ENCODE measurements at regions not wholly inside any gene's neighbourhood (a gene's known extent, or its start where the extent isn't known, plus 50 kb on each side); places are given as distances from the start of the nearest gene placed in this dataset.

DNA sequence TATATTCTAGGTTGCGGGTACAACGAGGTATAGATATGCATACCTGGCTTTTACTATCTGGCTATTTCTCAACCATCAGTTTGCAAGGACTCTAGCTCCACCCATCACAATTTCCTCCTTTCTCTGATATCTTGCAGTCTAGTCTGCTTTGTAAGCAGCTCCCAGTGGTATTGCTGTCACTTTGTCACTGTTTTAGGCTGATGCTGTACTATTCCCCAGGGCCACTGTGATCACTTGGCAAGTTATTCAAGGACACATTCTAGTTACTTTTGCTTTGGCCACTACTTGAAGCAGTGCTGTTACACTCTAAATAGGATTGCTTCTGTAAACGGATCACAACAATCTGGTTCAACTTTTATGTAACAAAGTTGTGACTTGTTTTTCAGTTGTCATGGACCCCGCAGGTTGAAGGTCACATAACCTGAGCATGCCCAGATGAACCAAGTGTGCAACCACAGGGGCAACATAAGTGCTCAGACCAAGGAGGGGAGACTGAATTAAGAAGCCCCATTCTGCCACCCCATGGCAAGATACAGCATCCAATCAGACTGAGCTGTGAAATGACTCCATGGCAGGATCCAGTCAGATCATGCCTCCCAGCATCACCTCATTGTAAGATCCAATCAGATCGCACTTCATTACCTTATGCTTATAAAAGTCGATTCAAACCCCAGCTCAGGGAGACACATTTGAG lies 588.4 kb upstream of the CITED2 start:
- Histone ChIP-seq H2BK15ac (replicated peaks; ENCODE audit: low read depth) (no peak overlapping the region), H4K5ac (ENCODE audit: low read length) (no peak overlapping the region), H2BK5ac (ENCODE audit: low read length) (no peak overlapping the region), H3K9ac (ENCODE audit: low read length) (no peak overlapping the region), H3K79me1 (ENCODE audit: low read length) (no peaks in the 10 kb centered on the region), H3K18ac (ENCODE audit: low read length) (no peak overlapping the region), H3K56ac (ENCODE audit: low read length) (no peak overlapping the region), H3K4me1 (ENCODE audit: control insufficient read depth, low read depth, low read length) (no peaks in the 10 kb centered on the region), H3K36me3 (ENCODE audit: control insufficient read depth, insufficient read depth, low read length) (no peaks in the 10 kb centered on the region), H3K27ac (ENCODE audit: low read depth, low read length) (no peak overlapping the region), H2BK120ac (ENCODE audit: low read depth, low read length) (no peak overlapping the region), H3K79me2 (ENCODE audit: control insufficient read depth, insufficient read depth, low read length) (no peaks in the 10 kb centered on the region), H3K27me3 (ENCODE audit: insufficient read depth, low read length, poor library complexity) (no peaks in the 10 kb centered on the region), H4K8ac (ENCODE audit: low read depth, low read length) (no peak overlapping the region), H3K4ac (ENCODE audit: low read depth, low read length) (no peak overlapping the region), H3K4me2 (ENCODE audit: low read length) (no peak overlapping the region), H2AK5ac (ENCODE audit: low read length) (no peak overlapping the region), H3K23ac (ENCODE audit: low read length) (no peak overlapping the region), H3K4me3 (ENCODE audit: low read length) (no peak overlapping the region)
- no CpG with 5 or more reads among the region's 6 CpGs for WGBS (ENCODE audit: extremely low coverage, insufficient coverage, low lambda C conversion rate)
- no peak for DNase-seq

DNA sequence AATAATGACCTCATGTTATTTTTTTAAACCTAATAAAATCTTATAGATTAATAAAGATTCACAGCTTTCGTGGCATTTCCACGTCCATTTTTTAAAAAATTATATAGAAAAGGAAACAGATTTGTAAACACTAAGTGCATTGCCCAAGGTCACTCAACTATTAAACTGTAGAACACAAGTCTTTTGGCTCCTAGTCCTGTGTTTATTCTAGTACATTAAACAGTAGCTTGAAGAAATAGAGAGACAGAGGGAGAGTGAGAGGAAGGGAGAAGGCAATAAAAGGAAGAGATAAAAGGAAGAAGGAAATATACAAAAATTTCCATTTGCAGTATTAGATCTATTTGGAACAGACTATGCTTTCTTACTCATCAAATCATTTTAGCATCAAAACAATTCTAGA lies 586.7 kb upstream of the CITED2 start:
- Histone ChIP-seq H2BK120ac (ENCODE audit: low read depth, low read length) (no peak overlapping the region), H3K23ac (ENCODE audit: low read length) (no peak overlapping the region), H3K18ac (ENCODE audit: low read length) (no peak overlapping the region), H3K9ac (ENCODE audit: low read length) (no peak overlapping the region), H3K4me2 (ENCODE audit: low read length) (no peak overlapping the region), H3K4me1 (ENCODE audit: control insufficient read depth, low read depth, low read length) (no peaks in the 10 kb centered on the region), H3K4me3 (ENCODE audit: low read length) (no peak overlapping the region), H3K36me3 (ENCODE audit: control insufficient read depth, insufficient read depth, low read length) (no peaks in the 10 kb centered on the region), H2AK5ac (ENCODE audit: low read length) (no peak overlapping the region), H4K5ac (ENCODE audit: low read length) (no peak overlapping the region), H3K79me1 (ENCODE audit: low read length) (no peaks in the 10 kb centered on the region), H3K27ac (ENCODE audit: low read depth, low read length) (no peak overlapping the region), H2BK15ac (replicated peaks; ENCODE audit: low read depth) (no peak overlapping the region), H3K56ac (ENCODE audit: low read length) (no peak overlapping the region), H2BK5ac (ENCODE audit: low read length) (no peak overlapping the region), H3K4ac (ENCODE audit: low read depth, low read length) (no peak overlapping the region), H3K27me3 (ENCODE audit: insufficient read depth, low read length, poor library complexity) (no peaks in the 10 kb centered on the region), H3K79me2 (ENCODE audit: control insufficient read depth, insufficient read depth, low read length) (no peaks in the 10 kb centered on the region), H4K8ac (ENCODE audit: low read depth, low read length) (no peak overlapping the region)
- WGBS (ENCODE audit: extremely low coverage, insufficient coverage, low lambda C conversion rate) = no CpG with 5 or more reads among the region's 2 CpGs
- DNase-seq = no peak

DNA sequence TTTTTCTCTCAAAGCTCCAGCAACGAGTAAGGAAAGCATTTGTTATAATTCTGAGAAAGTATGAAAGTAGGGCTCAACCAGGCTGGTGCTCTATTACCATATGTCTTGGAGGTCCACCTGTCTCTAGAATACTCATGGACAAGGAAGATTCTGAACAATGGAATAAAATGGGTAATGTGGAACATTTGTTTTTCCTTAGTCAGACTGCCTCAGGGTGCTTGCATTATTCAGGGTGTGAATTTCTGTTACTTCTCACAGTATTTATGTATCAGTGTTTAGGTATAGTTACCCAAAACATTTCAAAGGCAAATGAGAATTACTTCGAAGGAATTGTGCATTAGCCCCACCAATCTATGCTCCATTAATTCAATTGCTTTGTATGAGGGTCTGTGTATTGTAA lies 586.2 kb upstream of the CITED2 start:
- Histone ChIP-seq H3K23ac (ENCODE audit: low read length) (no peak overlapping the region), H3K4me3 (ENCODE audit: low read length) (no peak overlapping the region), H4K5ac (ENCODE audit: low read length) (no peak overlapping the region), H3K27ac (ENCODE audit: low read depth, low read length) (no peak overlapping the region), H3K4me1 (ENCODE audit: control insufficient read depth, low read depth, low read length) (no peaks in the 10 kb centered on the region), H2BK120ac (ENCODE audit: low read depth, low read length) (no peak overlapping the region), H3K36me3 (ENCODE audit: control insufficient read depth, insufficient read depth, low read length) (no peaks in the 10 kb centered on the region), H3K79me2 (ENCODE audit: control insufficient read depth, insufficient read depth, low read length) (no peaks in the 10 kb centered on the region), H3K79me1 (ENCODE audit: low read length) (no peaks in the 10 kb centered on the region), H2AK5ac (ENCODE audit: low read length) (no peak overlapping the region), H3K27me3 (ENCODE audit: insufficient read depth, low read length, poor library complexity) (no peaks in the 10 kb centered on the region), H3K4ac (ENCODE audit: low read depth, low read length) (no peak overlapping the region), H3K9ac (ENCODE audit: low read length) (no peak overlapping the region), H3K4me2 (ENCODE audit: low read length) (no peak overlapping the region), H2BK5ac (ENCODE audit: low read length) (no peak overlapping the region), H4K8ac (ENCODE audit: low read depth, low read length) (no peak overlapping the region), H2BK15ac (replicated peaks; ENCODE audit: low read depth) (no peak overlapping the region), H3K18ac (ENCODE audit: low read length) (no peak overlapping the region), H3K56ac (ENCODE audit: low read length) (no peak overlapping the region)
- no CpG with 5 or more reads among the region's 2 CpGs for WGBS (ENCODE audit: extremely low coverage, insufficient coverage, low lambda C conversion rate)
- DNase-seq = no peak

DNA sequence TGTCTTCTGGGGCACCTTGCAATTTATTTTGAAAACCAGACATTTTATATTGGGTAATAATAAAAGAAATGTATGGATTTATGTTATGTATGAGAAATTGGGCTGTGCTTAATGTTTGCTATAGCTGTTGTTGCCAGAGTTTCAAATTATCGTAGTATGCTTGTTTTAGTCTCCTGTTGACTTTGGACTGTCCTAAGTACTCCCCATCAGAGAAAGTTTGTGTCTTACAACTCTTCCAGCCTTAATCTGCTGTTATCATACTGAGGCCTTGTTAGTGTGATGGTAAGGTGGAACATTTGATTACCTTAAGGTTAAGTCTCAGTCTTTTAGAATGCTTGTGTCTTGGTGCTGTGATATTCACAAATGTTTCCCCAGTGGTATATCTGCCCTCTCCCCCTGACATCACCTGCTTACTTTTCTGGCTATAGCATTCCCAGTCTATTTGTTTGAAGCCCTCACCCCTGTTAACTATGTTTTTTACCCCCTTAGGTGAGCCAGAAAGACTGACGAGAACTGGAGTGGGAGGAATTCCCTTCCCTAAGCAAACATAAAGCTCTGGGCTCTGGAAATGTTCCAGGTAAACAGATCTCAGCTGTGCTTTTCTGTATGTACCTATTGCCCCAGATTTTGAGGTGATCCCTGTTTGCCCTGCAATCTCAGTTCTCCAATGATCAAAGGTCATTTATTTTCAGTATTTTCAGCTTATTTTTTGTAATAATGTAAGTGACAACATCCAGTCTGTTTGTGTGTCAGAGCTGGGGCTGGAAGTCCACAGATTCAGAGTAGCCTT lies 581.1 kb upstream of the CITED2 start:
- Histone ChIP-seq H2AK5ac (ENCODE audit: low read length) (no peak overlapping the region), H3K27ac (ENCODE audit: low read depth, low read length) (no peak overlapping the region), H3K23ac (ENCODE audit: low read length) (no peak overlapping the region), H3K4ac (ENCODE audit: low read depth, low read length) (no peak overlapping the region), H3K79me2 (ENCODE audit: control insufficient read depth, insufficient read depth, low read length) (no peaks in the 10 kb centered on the region), H3K36me3 (ENCODE audit: control insufficient read depth, insufficient read depth, low read length) (no peaks in the 10 kb centered on the region), H4K5ac (ENCODE audit: low read length) (no peak overlapping the region), H3K18ac (ENCODE audit: low read length) (no peak overlapping the region), H4K8ac (ENCODE audit: low read depth, low read length) (no peak overlapping the region), H3K56ac (ENCODE audit: low read length) (no peak overlapping the region), H3K9ac (ENCODE audit: low read length) (no peak overlapping the region), H3K79me1 (ENCODE audit: low read length) (no peaks in the 10 kb centered on the region), H2BK120ac (ENCODE audit: low read depth, low read length) (no peak overlapping the region), H3K4me2 (ENCODE audit: low read length) (no peak overlapping the region), H3K4me1 (ENCODE audit: control insufficient read depth, low read depth, low read length) (no peaks in the 10 kb centered on the region), H2BK5ac (ENCODE audit: low read length) (no peak overlapping the region), H3K27me3 (ENCODE audit: insufficient read depth, low read length, poor library complexity) (no peaks in the 10 kb centered on the region), H3K4me3 (ENCODE audit: low read length) (no peak overlapping the region), H2BK15ac (replicated peaks; ENCODE audit: low read depth) (no peak overlapping the region)
- no CpG with 5 or more reads among the region's 2 CpGs for WGBS (ENCODE audit: extremely low coverage, insufficient coverage, low lambda C conversion rate)
- DNase-seq = no peak

DNA sequence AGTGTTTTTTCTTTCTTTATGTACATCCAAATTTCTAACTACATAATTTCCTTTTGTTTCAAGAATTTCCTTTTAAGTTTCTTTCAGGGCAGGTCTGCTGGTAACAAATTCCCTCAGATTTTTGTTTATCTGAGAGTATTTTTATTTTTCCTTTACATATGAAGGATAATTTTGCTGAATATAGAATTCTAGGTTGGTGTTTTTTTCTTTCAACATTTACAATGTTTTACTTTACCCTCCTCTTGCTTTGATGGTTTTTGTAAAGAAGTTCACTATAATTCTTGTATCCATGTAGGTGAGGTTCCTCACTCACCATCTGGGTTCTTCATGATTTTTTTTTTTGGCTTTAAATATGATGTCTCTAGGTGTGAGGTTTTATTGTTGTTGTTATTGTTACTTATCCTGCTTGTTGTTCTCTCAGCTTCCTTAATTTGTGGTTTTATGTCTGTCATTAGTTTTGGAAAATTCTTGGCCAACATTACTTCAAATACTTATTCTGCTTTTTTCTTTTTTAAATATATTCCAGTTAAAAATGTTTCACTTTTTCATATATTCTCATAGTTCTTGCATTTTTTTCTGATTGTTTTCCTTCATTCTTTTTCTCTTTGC lies 580.1 kb upstream of the CITED2 start:
- H3K4me3 ChIP-seq (ENCODE audit: low read length) = no peak overlapping the region
- H2AK5ac ChIP-seq (ENCODE audit: low read length) = no peak overlapping the region
- no peak overlapping the region for H3K56ac ChIP-seq (ENCODE audit: low read length)
- H3K27me3 ChIP-seq (ENCODE audit: insufficient read depth, low read length, poor library complexity) = no peaks in the 10 kb centered on the region
- H3K4ac ChIP-seq (ENCODE audit: low read depth, low read length) = no peak overlapping the region
- H4K5ac ChIP-seq (ENCODE audit: low read length) = no peak overlapping the region
- H2BK120ac ChIP-seq (ENCODE audit: low read depth, low read length) = no peak overlapping the region
- no peak overlapping the region for H3K27ac ChIP-seq (ENCODE audit: low read depth, low read length)
- no peak overlapping the region for H3K23ac ChIP-seq (ENCODE audit: low read length)
- H4K8ac ChIP-seq (ENCODE audit: low read depth, low read length) = no peak overlapping the region
- DNase-seq = no peak
- no peak overlapping the region for H2BK5ac ChIP-seq (ENCODE audit: low read length)
- no peaks in the 10 kb centered on the region for H3K79me2 ChIP-seq (ENCODE audit: control insufficient read depth, insufficient read depth, low read length)
- H3K36me3 ChIP-seq (ENCODE audit: control insufficient read depth, insufficient read depth, low read length) = no peaks in the 10 kb centered on the region
- no peak overlapping the region for H3K9ac ChIP-seq (ENCODE audit: low read length)
- no peaks in the 10 kb centered on the region for H3K79me1 ChIP-seq (ENCODE audit: low read length)
- no peak overlapping the region for H3K18ac ChIP-seq (ENCODE audit: low read length)
- no peak overlapping the region for H3K4me2 ChIP-seq (ENCODE audit: low read length)
- H3K4me1 ChIP-seq (ENCODE audit: control insufficient read depth, low read depth, low read length) = no peaks in the 10 kb centered on the region
- no peak overlapping the region for H2BK15ac ChIP-seq (replicated peaks; ENCODE audit: low read depth)

Measured in mesendoderm (in vitro differentiated cells).